Activated CD4-positive, alpha-beta memory T cell treated with anti-CD3 and anti-CD28 coated beads, Interleukin-2, amount 10 ng/mL, durations not matched to agents 7 days and 5 days (primary cell): ENCODE measurements at regions not wholly inside any gene's neighbourhood (a gene's known extent, or its start where the extent isn't known, plus 50 kb on each side); places are given as distances from the start of the nearest gene placed in this dataset.

Experiments
- CTCF ChIA-PET: fragments of 350-600 bp; sonication (Branson Sonifier 250); formaldehyde crosslinking; loops from one replicate; lab custom pipeline; 2021; ENCODE audit warnings: antibody characterized with exemption, inconsistent platforms; lab: Charles Lee
- POLR2A ChIA-PET: fragments of 350-600 bp; sonication (Branson Sonifier 250); formaldehyde crosslinking; loops from one replicate; lab custom pipeline; 2021; ENCODE audit warnings: antibody characterized with exemption; lab: Charles Lee
- DNase-seq: peaks from one replicate; pipeline ENCODE4 v3.0.0-alpha.2; 2020
- H3K27ac Mint-ChIP-seq: one replicate; pipeline ENCODE4 v1.8.0; 2021; ENCODE audit warnings: mild to moderate bottlenecking, mixed read lengths
- H3K27me3 Mint-ChIP-seq: one replicate; pipeline ENCODE4 v1.8.0; 2021; ENCODE audit warnings: mixed read lengths
- H3K36me3 Mint-ChIP-seq: one replicate; pipeline ENCODE4 v1.8.0; 2021; ENCODE audit warnings: low read depth, mixed read lengths
- H3K4me1 Mint-ChIP-seq: one replicate; pipeline ENCODE4 v1.8.0; 2021; ENCODE audit warnings: mixed read lengths
- H3K4me3 Mint-ChIP-seq: one replicate; pipeline ENCODE4 v1.8.0; 2021; ENCODE audit warnings: mild to moderate bottlenecking, mixed read lengths
- H3K9me3 Mint-ChIP-seq: one replicate; pipeline ENCODE4 v1.8.0; 2021; ENCODE audit warnings: mixed read lengths

DNA sequence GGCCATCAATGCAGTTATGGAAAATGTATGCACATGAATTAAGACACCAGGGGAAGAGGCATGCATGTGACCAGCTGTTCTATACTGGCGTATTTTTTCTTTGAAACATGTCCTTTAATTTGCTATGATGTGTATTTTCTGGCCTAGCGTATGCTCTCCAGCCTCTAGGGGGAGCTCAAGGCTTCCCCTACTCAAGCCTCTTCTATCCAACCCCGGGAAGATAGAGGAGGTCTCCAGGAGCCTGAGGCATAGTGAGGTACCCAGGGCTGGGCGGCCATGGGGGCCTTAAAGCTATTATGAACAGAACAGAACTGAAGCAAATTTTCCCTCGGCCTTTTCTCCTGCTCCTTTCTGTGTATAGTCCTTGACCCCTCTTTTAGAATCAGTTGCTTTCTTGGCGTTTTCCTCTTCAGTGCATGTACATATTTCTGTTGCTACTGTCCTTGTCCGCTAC is 528.9 kb downstream of the MAFB start:
- H3K9me3 Mint-ChIP-seq: no peaks in the 10 kb centered on the region
- CTCF ChIA-PET: interaction anchor here (1.0 to 1.9 kb wide), 5 partner anchors 9 to 893 kb away, joined by 3 to 7 read pairs (median 4); partner anchors contain the start of gene MAFB
- no peak overlapping the region for H3K4me3 Mint-ChIP-seq
- POLR2A ChIA-PET: no interaction called here
- no peaks in the 10 kb centered on the region for H3K4me1 Mint-ChIP-seq
- peak; percentile 23 for DNase-seq
- no peaks in the 10 kb centered on the region for H3K36me3 Mint-ChIP-seq
- H3K27ac Mint-ChIP-seq: no peak overlapping the region
- no peaks in the 10 kb centered on the region for H3K27me3 Mint-ChIP-seq

DNA sequence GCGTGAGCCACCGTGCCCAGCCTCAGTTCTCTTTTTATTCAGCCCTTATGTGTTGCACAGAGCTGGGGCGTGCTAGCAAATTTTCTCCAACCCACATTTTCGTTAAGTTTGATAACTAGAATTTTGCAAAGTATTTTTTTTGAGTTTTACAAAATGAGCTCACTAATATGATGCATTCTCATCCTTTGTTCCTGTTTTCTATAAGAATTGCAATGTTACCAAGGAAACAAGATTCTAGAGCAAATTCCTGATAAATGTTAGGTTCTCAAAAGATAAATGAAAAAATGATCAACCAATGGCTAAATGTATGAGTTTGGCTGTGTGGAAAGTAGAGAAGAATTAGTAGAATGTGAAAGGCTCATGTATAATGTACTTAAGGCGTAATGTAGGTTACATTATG is 529.8 kb downstream of the MAFB start:
- Mint-ChIP-seq H3K4me3 (no peak overlapping the region), H3K4me1 (no peaks in the 10 kb centered on the region), H3K36me3 (no peaks in the 10 kb centered on the region), H3K9me3 (no peaks in the 10 kb centered on the region), H3K27me3 (no peaks in the 10 kb centered on the region), H3K27ac (no peak overlapping the region)
- DNase-seq: no peak
- POLR2A ChIA-PET: no interaction called here
- CTCF ChIA-PET: interaction anchor here (0.6 to 1.9 kb wide), 3 partner anchors 8 to 530 kb away, joined by 3 to 7 read pairs (median 5); partner anchors contain the start of gene MAFB

DNA sequence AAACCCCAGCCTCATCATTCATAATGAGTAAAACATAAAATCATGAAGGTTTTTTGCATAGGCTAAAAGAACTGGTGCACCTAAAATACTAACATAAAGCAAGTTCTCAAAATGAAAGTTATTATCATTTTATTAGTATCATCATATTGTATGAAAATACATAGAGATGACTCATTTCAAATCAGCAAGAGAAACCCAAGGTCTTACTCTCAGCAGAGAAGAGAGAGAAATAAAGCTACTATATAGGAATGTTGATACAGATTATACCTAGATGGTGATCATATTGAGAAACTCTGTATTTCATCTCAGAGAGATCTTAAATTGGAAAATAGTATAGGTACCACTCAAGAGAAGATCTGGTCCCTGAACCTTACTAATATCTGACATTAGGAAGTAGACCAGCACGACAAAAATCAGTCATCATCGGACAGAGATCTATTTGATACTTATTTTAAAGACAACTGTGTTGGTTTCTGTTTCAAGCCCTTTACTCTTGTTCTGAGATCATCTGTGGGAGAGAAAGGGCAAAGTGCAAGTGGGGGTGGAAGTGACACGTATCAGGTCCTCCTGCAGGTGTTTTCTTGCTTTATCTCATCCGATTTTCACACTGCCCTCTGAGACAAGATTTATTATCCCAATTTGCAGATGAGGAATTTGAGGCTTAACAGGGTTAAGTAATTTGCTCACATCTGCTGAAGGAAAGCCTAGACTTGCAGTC is 532.3 kb downstream of the MAFB start:
- no peak for DNase-seq
- Mint-ChIP-seq H3K9me3 (no peaks in the 10 kb centered on the region), H3K4me3 (no peak overlapping the region), H3K27me3 (no peaks in the 10 kb centered on the region), H3K27ac (no peak overlapping the region), H3K36me3 (no peaks in the 10 kb centered on the region), H3K4me1 (no peaks in the 10 kb centered on the region)
- CTCF ChIA-PET: no interaction called here
- POLR2A ChIA-PET: no interaction called here

DNA sequence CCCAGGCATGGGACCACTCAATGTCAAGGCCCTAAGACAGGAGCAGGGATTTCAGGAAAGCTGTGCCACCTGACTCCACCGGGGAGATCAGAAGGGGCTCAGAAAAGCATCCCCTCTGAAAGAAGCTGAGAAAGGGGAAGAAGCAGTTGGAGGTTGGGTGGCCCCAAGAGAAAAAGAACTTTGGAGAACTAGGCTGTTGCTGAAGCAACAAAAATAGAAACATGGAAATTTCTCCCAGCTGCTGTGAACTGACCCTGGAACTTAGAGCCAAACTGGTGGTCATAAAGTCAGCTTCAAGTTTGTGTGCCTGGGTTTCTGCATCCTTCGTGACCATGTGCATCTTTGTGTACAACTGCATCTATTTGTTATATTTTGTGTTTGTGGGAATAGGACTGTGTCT is 534.5 kb downstream of the MAFB start:
- DNase-seq: no peak
- Mint-ChIP-seq H3K27ac (no peak overlapping the region), H3K9me3 (no peaks in the 10 kb centered on the region), H3K36me3 (no peaks in the 10 kb centered on the region), H3K4me1 (no peaks in the 10 kb centered on the region), H3K4me3 (no peak overlapping the region), H3K27me3 (no peaks in the 10 kb centered on the region)
- POLR2A ChIA-PET: no interaction called here
- CTCF ChIA-PET: interaction anchor here (0.5 kb wide), 1 partner anchor 99 kb away, joined by 3 read pairs; no protein-coding TSS in a partner anchor

DNA sequence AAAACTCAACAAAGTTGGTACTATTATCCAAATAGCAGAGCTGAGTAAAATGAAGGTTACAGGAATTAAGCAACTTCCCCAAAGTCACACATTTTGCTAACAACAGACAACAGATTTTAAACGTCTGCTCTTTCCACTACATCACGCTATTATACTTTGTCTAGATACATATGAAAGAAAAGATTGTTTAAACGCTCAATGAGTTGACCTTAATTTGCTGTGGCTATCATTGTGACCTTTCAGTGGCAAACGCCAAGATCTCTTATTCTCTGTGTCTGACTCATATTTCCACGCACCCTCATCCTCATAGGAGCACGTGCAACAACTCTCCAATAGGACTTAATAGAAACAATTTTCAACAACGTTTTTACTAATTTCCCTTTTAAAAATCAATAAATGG is 540.1 kb downstream of the MAFB start:
- POLR2A ChIA-PET: no interaction called here

DNA sequence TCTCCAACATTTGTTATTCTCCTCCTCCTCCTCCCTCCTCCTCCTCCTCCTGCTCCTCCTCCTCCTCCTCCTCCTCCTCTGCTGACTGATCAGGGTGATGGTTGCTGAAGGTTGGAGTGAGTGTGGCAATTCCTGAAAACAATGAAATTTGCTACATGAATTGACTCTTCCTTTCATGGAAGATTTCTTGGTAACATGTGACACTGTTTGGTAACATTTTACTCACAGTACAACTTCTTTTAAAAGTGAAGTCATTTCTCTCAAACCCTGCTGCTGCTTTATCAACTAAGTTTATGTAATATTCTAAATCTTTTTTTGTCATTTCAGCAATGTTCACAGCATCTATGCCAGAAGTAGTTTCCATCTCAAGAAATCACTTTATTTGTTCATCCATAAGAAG is 543.0 kb downstream of the MAFB start:
- ChIA-PET CTCF (no interaction called here), POLR2A (no interaction called here)
- H3K4me1 Mint-ChIP-seq: no peaks in the 10 kb centered on the region

More for the DNA sequence above, 540.1 kb downstream of the MAFB start:
- Mint-ChIP-seq H3K27me3 (no peaks in the 10 kb centered on the region), H3K9me3 (no peaks in the 10 kb centered on the region), H3K36me3 (no peaks in the 10 kb centered on the region), H3K27ac (no peak overlapping the region), H3K4me3 (no peak overlapping the region), H3K4me1 (no peaks in the 10 kb centered on the region)
- CTCF ChIA-PET: no interaction called here
- DNase-seq: no peak

DNA sequence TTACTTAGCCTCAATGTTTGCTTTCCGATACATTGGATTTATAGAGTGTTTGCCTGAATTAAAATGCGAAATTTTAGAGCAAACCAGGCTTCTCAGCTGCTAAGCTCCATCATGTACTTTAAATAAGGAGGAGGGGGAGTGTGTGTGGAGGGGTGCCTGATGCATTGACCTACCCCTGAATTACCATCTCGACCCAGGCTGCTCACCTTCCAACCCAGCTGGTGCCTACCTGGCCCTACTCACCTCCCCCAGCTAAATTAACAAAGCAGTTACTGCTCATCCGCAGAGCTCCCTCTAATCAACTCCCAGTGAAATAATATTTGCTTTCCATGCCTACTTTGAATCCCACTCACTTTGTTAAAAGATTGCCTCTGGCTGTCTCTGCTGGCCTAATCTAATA is 544.5 kb downstream of the MAFB start:
- no peaks in the 10 kb centered on the region for H3K27me3 Mint-ChIP-seq
- no peak overlapping the region for H3K4me3 Mint-ChIP-seq
- POLR2A ChIA-PET: no interaction called here
- no peak for DNase-seq
- no peaks in the 10 kb centered on the region for H3K9me3 Mint-ChIP-seq
- CTCF ChIA-PET: no interaction called here
- H3K27ac Mint-ChIP-seq: no peak overlapping the region
- no peaks in the 10 kb centered on the region for H3K36me3 Mint-ChIP-seq
- no peaks in the 10 kb centered on the region for H3K4me1 Mint-ChIP-seq

More for the DNA sequence above, 543.0 kb downstream of the MAFB start:
- no peak overlapping the region for H3K4me3 Mint-ChIP-seq
- H3K27me3 Mint-ChIP-seq: no peaks in the 10 kb centered on the region
- DNase-seq: no peak
- no peaks in the 10 kb centered on the region for H3K9me3 Mint-ChIP-seq
- no peaks in the 10 kb centered on the region for H3K36me3 Mint-ChIP-seq
- no peak overlapping the region for H3K27ac Mint-ChIP-seq

DNA sequence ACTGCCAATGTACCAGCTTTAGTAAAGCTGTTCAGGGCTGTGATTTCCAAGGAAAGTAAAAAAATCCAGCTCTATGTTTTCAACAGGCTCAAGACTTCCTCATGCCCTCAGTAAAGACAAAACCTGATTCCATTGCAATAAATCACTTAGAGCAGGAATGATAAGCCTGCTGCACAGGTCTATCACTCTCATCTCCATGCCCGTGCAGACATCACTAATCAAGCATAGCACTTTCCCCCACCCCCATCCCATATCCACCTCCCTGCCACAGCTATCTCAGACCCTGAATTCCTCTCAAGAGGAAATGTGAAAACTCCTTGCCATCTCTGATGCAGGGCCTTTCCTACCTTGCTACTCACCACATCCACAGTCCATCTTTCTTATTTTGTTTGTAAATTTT is 554.9 kb downstream of the MAFB start:
- Mint-ChIP-seq H3K36me3 (no peaks in the 10 kb centered on the region), H3K4me3 (no peak overlapping the region), H3K27ac (no peak overlapping the region), H3K27me3 (no peaks in the 10 kb centered on the region), H3K4me1 (no peaks in the 10 kb centered on the region), H3K9me3 (no peaks in the 10 kb centered on the region)
- DNase-seq: no peak
- CTCF ChIA-PET: no interaction called here
- POLR2A ChIA-PET: no interaction called here

DNA sequence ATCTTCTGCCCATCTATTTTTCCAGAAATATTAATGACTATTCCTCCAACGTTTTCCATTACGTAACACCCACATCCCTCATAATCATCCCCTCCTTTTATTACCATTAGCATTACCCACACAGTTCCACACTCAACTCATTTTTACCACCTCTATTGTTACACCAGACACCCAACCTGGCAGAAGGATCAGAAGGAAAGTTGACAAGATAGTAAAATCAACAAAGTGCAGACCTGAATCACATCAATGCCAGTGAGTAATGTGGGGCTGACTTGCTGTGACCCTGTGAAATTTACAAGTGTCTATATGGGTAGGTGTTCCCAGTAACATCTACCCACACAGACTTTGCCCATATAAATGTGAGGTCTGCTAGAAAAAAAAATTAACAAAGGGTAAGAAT is 568.2 kb downstream of the MAFB start:
- no peak for DNase-seq
- Mint-ChIP-seq H3K9me3 (no peaks in the 10 kb centered on the region), H3K4me1 (no peaks in the 10 kb centered on the region), H3K27ac (no peak overlapping the region), H3K4me3 (no peak overlapping the region), H3K36me3 (no peaks in the 10 kb centered on the region), H3K27me3 (no peaks in the 10 kb centered on the region)
- ChIA-PET CTCF (no interaction called here), POLR2A (no interaction called here)

DNA sequence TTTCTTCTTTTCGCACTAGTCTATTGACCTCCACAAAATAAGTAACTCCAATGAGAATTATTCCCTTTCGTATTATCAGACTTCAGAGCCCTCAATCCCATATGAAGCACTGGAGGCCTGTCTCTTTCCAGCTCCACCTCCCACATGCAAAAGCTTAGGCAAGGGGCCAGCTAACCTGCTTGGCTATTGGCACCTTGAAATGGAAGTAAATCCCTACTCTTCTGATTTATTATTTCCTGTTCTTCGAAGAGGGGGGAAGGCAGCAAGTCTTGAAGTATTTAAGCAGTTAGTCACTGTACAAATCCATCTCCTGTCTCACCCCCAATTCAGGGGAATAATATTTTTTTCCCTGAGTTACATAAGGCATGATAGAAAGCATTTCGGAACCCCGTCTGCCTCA is 577.8 kb downstream of the MAFB start:
- Mint-ChIP-seq H3K4me1 (no peaks in the 10 kb centered on the region), H3K4me3 (no peak overlapping the region), H3K36me3 (no peaks in the 10 kb centered on the region), H3K27ac (no peak overlapping the region), H3K9me3 (peaks cover 2% of the 10 kb centered on the region), H3K27me3 (no peaks in the 10 kb centered on the region)
- DNase-seq: no peak
- CTCF ChIA-PET: no interaction called here
- POLR2A ChIA-PET: no interaction called here

DNA sequence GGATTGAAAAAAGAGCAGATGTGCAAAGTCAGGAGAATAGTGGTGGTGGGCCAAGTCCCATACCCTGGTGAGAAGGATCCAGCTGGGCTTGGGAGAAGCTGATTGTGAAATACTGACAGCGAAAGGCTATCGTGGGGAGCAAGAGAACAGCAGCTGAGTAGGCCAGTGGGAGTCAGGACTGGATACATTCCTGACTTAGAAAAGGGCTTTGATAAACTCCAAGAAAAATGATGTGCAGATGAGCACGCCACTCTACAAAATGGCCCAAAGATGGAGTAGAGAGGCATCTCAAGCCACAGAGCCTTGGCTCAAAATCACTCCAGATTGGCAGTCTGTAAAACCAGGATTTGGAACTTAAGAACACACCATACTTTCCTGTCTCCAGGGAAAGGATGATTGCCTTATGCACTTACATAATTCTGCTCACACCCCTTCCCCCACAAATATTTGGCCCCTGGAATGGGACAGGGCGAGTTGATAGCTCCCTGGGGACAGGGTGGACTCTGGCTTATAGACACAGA is 578.7 kb downstream of the MAFB start:
- no peaks in the 10 kb centered on the region for H3K4me1 Mint-ChIP-seq
- no peaks in the 10 kb centered on the region for H3K36me3 Mint-ChIP-seq
- peaks cover 2% of the 10 kb centered on the region for H3K9me3 Mint-ChIP-seq
- POLR2A ChIA-PET: no interaction called here
- H3K4me3 Mint-ChIP-seq: no peak overlapping the region
- CTCF ChIA-PET: no interaction called here
- H3K27me3 Mint-ChIP-seq: no peaks in the 10 kb centered on the region
- DNase-seq: no peak
- H3K27ac Mint-ChIP-seq: no peak overlapping the region

DNA sequence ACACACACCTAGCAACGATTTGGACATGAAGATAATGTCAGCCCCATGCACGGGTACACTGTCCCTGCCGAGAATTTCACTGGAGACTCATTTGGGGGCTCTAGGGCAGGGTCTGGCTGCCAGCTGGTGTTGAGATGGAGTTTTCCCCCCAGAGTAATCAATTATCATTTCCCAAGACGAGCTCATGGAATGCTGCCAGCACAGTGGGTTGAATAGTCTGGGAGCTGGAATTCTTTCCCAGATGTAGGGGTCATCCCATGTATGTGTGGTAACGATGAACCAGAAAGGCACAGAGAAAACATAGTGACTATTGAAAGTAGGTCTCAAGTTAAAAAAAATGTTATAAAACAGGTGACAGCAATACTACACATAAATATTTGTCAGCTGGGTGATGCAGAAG is 579.9 kb downstream of the MAFB start:
- Mint-ChIP-seq H3K4me3 (no peak overlapping the region), H3K27ac (no peak overlapping the region), H3K9me3 (peaks cover 2% of the 10 kb centered on the region), H3K36me3 (no peaks in the 10 kb centered on the region), H3K4me1 (no peaks in the 10 kb centered on the region), H3K27me3 (no peaks in the 10 kb centered on the region)
- ChIA-PET POLR2A (no interaction called here), CTCF (no interaction called here)
- no peak for DNase-seq

DNA sequence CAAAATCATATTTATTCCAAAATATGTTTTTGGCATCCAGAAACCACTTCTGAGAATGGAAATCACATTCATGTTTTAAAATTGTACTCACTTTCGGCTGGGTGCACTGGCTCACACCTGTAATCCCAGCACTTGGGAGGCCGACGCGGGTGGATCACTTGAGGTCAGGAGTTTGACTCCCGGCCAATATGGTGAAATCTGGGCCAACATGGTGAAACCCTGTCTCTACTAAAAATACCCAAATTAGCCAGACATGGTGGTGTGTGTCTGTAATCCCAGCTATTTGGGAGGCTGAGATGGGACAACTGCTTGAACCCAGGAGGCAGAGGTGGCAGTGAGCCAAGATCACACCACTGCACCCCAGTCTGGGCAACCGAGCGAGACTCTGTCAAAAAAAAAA is 580.7 kb downstream of the MAFB start:
- Mint-ChIP-seq H3K9me3 (peaks cover 2% of the 10 kb centered on the region), H3K4me3 (no peak overlapping the region), H3K36me3 (no peaks in the 10 kb centered on the region), H3K4me1 (no peaks in the 10 kb centered on the region), H3K27ac (no peak overlapping the region), H3K27me3 (no peaks in the 10 kb centered on the region)
- DNase-seq: no peak
- CTCF ChIA-PET: no interaction called here
- POLR2A ChIA-PET: no interaction called here

DNA sequence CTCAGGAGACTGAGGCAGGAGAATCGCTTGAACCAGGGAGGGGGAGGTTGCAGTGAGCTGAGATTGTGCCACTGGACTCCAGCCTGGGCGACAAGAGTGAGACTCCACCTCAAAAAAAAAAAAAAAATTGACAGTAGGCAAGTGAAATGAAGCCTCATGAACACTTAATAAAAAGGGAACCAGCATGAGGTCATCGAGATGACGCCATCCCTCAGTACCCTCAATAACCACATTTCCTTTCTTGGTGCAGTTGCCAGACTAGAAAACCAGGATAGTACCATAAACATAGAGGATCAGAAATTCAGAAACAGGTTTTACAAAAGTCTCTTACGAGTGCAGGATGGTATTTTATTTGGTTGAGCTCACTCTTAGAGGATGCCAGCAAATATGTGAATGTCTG is 584.1 kb downstream of the MAFB start:
- peaks cover 2% of the 10 kb centered on the region for H3K9me3 Mint-ChIP-seq
- no peak overlapping the region for H3K27ac Mint-ChIP-seq
- H3K36me3 Mint-ChIP-seq: no peaks in the 10 kb centered on the region
- no peak overlapping the region for H3K4me3 Mint-ChIP-seq
- CTCF ChIA-PET: no interaction called here
- H3K27me3 Mint-ChIP-seq: no peaks in the 10 kb centered on the region
- no peak for DNase-seq
- no peaks in the 10 kb centered on the region for H3K4me1 Mint-ChIP-seq
- POLR2A ChIA-PET: no interaction called here
